Trophoblast cell (in vitro differentiated cells and primary cell): ENCODE measurements at regions not wholly inside any gene's neighbourhood (a gene's known extent, or its start where the extent isn't known, plus 50 kb on each side); places are given as distances from the start of the nearest gene placed in this dataset.

ENCODE experiments used
- DNase-seq, 2 donors: peaks; one replicate each; pipeline ENCODE4 v3.0.0-alpha.2; 2016
- H2AFZ ChIP-seq: 2 replicates; pipeline ENCODE4 v1.6.1; 2013; ENCODE audit warnings: low read length, moderate library complexity, mild to moderate bottlenecking; ENCODE audit not compliant: insufficient read depth, poor library complexity
- H2AK5ac ChIP-seq: 2 replicates; pipeline ENCODE4 v1.6.1; 2013; ENCODE audit warnings: mild to moderate bottlenecking, low read length
- H2BK120ac ChIP-seq: 2 replicates; pipeline ENCODE4 v1.6.1; 2013; ENCODE audit warnings: low read length, mild to moderate bottlenecking, moderate library complexity; ENCODE audit not compliant: insufficient read depth, poor library complexity
- H2BK12ac ChIP-seq: 2 replicates; pipeline ENCODE4 v1.6.1; 2013; ENCODE audit warnings: mild to moderate bottlenecking, low read length, moderate library complexity
- H2BK5ac ChIP-seq: 2 replicates; pipeline ENCODE4 v1.6.1; 2013; ENCODE audit warnings: low read length, low read depth, moderate library complexity, mild to moderate bottlenecking; ENCODE audit not compliant: poor library complexity
- H3K14ac ChIP-seq: 2 replicates; pipeline ENCODE4 v1.6.1; 2013; ENCODE audit warnings: mild to moderate bottlenecking, low read length
- H3K18ac ChIP-seq: 2 replicates; pipeline ENCODE4 v1.6.1; 2013; ENCODE audit warnings: mild to moderate bottlenecking, low read length
- H3K23ac ChIP-seq: 2 replicates; pipeline ENCODE4 v1.6.1; 2013; ENCODE audit warnings: low read length
- H3K27ac ChIP-seq: 2 replicates; pipeline ENCODE4 v1.5.1; 2013; ENCODE audit warnings: low read depth, mild to moderate bottlenecking, inconsistent platforms, low read length, moderate library complexity
- H3K27me3 ChIP-seq: 2 replicates; pipeline ENCODE4 v1.6.1; 2013; ENCODE audit warnings: inconsistent platforms, mild to moderate bottlenecking, low read length, moderate library complexity; ENCODE audit not compliant: insufficient read depth
- H3K36me3 ChIP-seq, 2 experiments: 1 replicate in 1 of 2; 2 replicates in 1 of 2; pipeline ENCODE4 v1.6.1; 2013; ENCODE audit warnings: low read length in 2 of 2, mild to moderate bottlenecking in 2 of 2, moderate library complexity in 1 of 2; ENCODE audit not compliant: insufficient read depth in 2 of 2, control insufficient read depth in 1 of 2
- H3K4ac ChIP-seq: 2 replicates; pipeline ENCODE4 v1.6.1; 2013; ENCODE audit warnings: low read depth, mild to moderate bottlenecking, low read length, moderate library complexity
- H3K4me1 ChIP-seq, 2 experiments: 1 replicate in 1 of 2; 2 replicates in 1 of 2; pipeline ENCODE4 v1.6.1; 2013; ENCODE audit warnings: low read length in 2 of 2, mild to moderate bottlenecking in 2 of 2, moderate library complexity in 1 of 2; ENCODE audit not compliant: insufficient read depth in 2 of 2, control insufficient read depth in 1 of 2
- H3K4me2 ChIP-seq: 2 replicates; pipeline ENCODE4 v1.6.1; 2013; ENCODE audit warnings: inconsistent platforms, mild to moderate bottlenecking, low read length, moderate library complexity
- H3K4me3 ChIP-seq: 2 replicates; pipeline ENCODE4 v1.5.1; 2013; ENCODE audit warnings: mild to moderate bottlenecking, low read depth, low read length, inconsistent platforms
- H3K79me1 ChIP-seq: one replicate; pipeline ENCODE4 v1.6.1; 2013; ENCODE audit warnings: low read length
- H3K79me2 ChIP-seq: 2 replicates; pipeline ENCODE4 v1.6.1; 2013; ENCODE audit warnings: low read length, mild to moderate bottlenecking; ENCODE audit not compliant: control insufficient read depth, insufficient read depth, poor library complexity
- H3K9ac ChIP-seq: 2 replicates; pipeline ENCODE4 v1.6.1; 2013; ENCODE audit warnings: mild to moderate bottlenecking, low read length
- H3K9me3 ChIP-seq: 2 replicates; pipeline ENCODE4 v1.6.1; 2013; ENCODE audit warnings: low read depth, mild to moderate bottlenecking, control low read depth, inconsistent platforms, low read length; ENCODE audit not compliant: insufficient read depth
- H4K12ac ChIP-seq: 2 replicates; pipeline ENCODE4 v1.6.1; 2013; ENCODE audit warnings: low read depth, mild to moderate bottlenecking, low read length, moderate library complexity
- H4K8ac ChIP-seq: 2 replicates; pipeline ENCODE4 v1.6.1; 2013; ENCODE audit warnings: low read depth, mild to moderate bottlenecking, low read length, moderate library complexity
- H4K91ac ChIP-seq: one replicate; pipeline ENCODE4 v1.6.1; 2013; ENCODE audit warnings: low read depth, mild to moderate bottlenecking, low read length, moderate library complexity
- WGBS: extraction: QIAGEN DNeasy Blood & Tissue Kit; methylation state at CpG from one replicate; pipeline ENCODE4 v1.1.7; 2013; ENCODE audit warnings: missing lambda C conversion rate; ENCODE audit not compliant: insufficient read length, insufficient coverage; ENCODE audit errors: extremely low coverage; 5-methylcytosine and 5-hydroxymethylcytosine counted together

DNA sequence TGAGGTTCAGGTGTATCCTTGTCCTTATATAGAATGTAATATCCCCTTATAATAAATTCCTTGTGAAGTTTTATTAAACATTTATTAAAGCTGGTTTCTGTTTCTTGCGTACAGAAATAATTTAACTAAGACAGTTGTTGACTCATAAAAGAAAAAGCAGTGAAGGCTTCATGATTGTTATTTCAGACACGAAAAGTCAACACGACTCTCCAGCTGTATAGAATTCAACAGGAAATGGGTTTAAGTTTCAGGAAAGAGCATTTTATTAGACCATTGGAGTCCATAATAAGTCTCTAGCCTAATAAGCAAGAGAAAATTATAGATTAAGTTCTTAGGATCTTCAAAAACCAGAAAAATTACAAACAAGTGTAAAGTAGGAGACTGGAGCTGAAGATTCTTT, 62.2 kb downstream of the KCNE4 start:
- no peak overlapping the region for H2BK120ac ChIP-seq
- no peaks in the 10 kb centered on the region for H3K79me1 ChIP-seq
- WGBS, result no CpG with 5 or more reads among the region's 3 CpGs
- no peak overlapping the region for H2BK5ac ChIP-seq
- H3K4me3 ChIP-seq, result no peak overlapping the region
- H3K27me3 ChIP-seq, result no peaks in the 10 kb centered on the region
- no peaks in the 10 kb centered on the region for H3K4me1 ChIP-seq
- H3K23ac ChIP-seq, result no peak overlapping the region
- H2AK5ac ChIP-seq, result no peak overlapping the region
- H4K8ac ChIP-seq, result no peak overlapping the region
- no peak overlapping the region for H2AFZ ChIP-seq
- no peaks in the 10 kb centered on the region for H3K9me3 ChIP-seq
- no peak overlapping the region for H3K9ac ChIP-seq
- no peak overlapping the region for H4K91ac ChIP-seq
- no peak overlapping the region for H3K4ac ChIP-seq
- H4K12ac ChIP-seq, result no peak overlapping the region
- no peaks in the 10 kb centered on the region for H3K36me3 ChIP-seq
- no peak overlapping the region for H3K18ac ChIP-seq
- no peak overlapping the region for H3K27ac ChIP-seq
- H3K14ac ChIP-seq, result no peak overlapping the region
- no peak overlapping the region for H3K4me2 ChIP-seq
- no peaks in the 10 kb centered on the region for H3K79me2 ChIP-seq
- DNase-seq, result no peak
- no peak overlapping the region for H2BK12ac ChIP-seq

DNA sequence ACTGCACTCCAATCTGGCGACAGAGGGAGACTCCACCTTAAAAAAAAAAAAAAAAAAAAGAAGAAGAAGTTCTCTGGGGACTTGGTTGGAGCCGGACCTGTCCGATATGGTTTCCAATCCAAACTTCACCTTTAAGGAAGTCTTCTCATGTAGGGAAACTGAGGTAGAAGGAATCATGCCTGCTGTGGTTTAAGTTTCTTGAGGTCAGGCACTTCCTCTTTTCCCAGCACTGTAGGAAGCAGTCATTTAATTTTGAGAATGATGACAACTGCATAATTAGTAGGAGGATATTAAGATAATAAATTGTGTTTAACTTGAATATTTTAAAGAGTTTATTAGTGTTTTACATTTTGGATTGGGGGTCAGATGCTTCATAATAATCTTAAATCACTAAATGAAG, 62.9 kb downstream of the KCNE4 start:
- DNase-seq, result no peak
- Histone ChIP-seq H4K91ac (no peak overlapping the region), H2BK120ac (no peak overlapping the region), H3K4me1 (no peaks in the 10 kb centered on the region), H4K12ac (no peak overlapping the region), H3K79me1 (no peaks in the 10 kb centered on the region), H2AFZ (no peak overlapping the region), H2BK5ac (no peak overlapping the region), H3K9me3 (no peaks in the 10 kb centered on the region), H2BK12ac (no peak overlapping the region), H2AK5ac (no peak overlapping the region), H3K23ac (no peak overlapping the region), H3K14ac (no peak overlapping the region), H3K4me2 (no peak overlapping the region), H3K27me3 (no peaks in the 10 kb centered on the region), H3K18ac (no peak overlapping the region), H3K9ac (no peak overlapping the region), H4K8ac (no peak overlapping the region), H3K79me2 (no peaks in the 10 kb centered on the region), H3K4ac (no peak overlapping the region), H3K36me3 (no peaks in the 10 kb centered on the region), H3K4me3 (no peak overlapping the region), H3K27ac (no peak overlapping the region)
- WGBS, result no CpG with 5 or more reads among the region's 3 CpGs

DNA sequence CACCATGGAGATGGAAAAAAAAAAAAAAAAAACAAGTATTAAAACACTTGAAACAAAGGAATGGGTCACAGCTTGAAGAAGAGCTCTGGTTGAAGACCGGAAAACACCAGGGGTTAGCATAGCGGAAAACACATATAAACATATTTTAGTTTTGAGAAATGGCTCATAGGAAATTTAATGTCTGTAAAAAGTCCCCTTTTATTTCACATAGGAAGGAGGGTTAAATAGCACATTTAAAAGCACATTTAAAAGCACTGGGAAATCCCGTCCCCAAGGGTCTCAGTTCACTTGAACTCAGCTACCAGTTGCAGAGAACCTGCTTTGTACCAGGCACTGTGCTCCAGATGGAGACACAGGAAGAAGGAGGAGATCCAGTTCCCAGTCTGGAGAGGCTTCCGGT, 65.5 kb downstream of the KCNE4 start:
- WGBS, result no CpG with 5 or more reads among the region's 4 CpGs
- no peaks in the 10 kb centered on the region for H3K4me1 ChIP-seq
- H3K4ac ChIP-seq, result no peak overlapping the region
- no peaks in the 10 kb centered on the region for H3K27me3 ChIP-seq
- no peak overlapping the region for H3K4me2 ChIP-seq
- no peak overlapping the region for H2AK5ac ChIP-seq
- H4K12ac ChIP-seq, result no peak overlapping the region
- no peak overlapping the region for H3K9ac ChIP-seq
- no peak overlapping the region for H4K8ac ChIP-seq
- DNase-seq, result no peak
- no peak overlapping the region for H2BK5ac ChIP-seq
- no peaks in the 10 kb centered on the region for H3K36me3 ChIP-seq
- no peaks in the 10 kb centered on the region for H3K79me1 ChIP-seq
- H2AFZ ChIP-seq, result no peak overlapping the region
- no peak overlapping the region for H3K27ac ChIP-seq
- no peak overlapping the region for H3K23ac ChIP-seq
- no peak overlapping the region for H3K18ac ChIP-seq
- no peaks in the 10 kb centered on the region for H3K79me2 ChIP-seq
- no peak overlapping the region for H2BK12ac ChIP-seq
- H2BK120ac ChIP-seq, result no peak overlapping the region
- no peaks in the 10 kb centered on the region for H3K9me3 ChIP-seq
- H3K14ac ChIP-seq, result no peak overlapping the region
- H4K91ac ChIP-seq, result no peak overlapping the region
- H3K4me3 ChIP-seq, result no peak overlapping the region

DNA sequence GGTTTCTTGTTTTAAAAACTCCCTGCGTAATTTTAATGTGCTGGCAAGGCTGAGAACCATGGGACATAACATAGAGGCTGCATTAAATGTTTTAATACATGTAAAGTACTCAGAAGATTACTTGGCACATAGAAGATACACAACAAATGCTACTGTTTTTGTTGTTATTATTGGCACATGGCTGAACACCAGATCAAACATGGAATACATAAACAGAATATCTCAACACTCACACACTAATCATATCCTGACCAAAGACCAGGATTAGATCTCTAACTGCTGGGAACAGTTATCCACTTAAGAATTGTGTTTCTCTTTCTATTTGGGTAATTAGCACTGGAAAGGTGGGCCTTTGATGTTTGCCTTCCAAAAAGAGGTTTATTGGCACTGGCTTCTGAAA, 69.3 kb downstream of the KCNE4 start:
- H3K79me1 ChIP-seq, result no peaks in the 10 kb centered on the region
- no peak overlapping the region for H4K8ac ChIP-seq
- H3K4ac ChIP-seq, result no peak overlapping the region
- no peak overlapping the region for H3K4me3 ChIP-seq
- H3K4me1 ChIP-seq, result no peaks in the 10 kb centered on the region
- no peak overlapping the region for H2BK12ac ChIP-seq
- H2BK5ac ChIP-seq, result no peak overlapping the region
- no peak overlapping the region for H2BK120ac ChIP-seq
- no peak overlapping the region for H4K12ac ChIP-seq
- no peak overlapping the region for H4K91ac ChIP-seq
- no peak overlapping the region for H3K9ac ChIP-seq
- H3K9me3 ChIP-seq, result no peaks in the 10 kb centered on the region
- DNase-seq, result no peak
- no peaks in the 10 kb centered on the region for H3K27me3 ChIP-seq
- no peaks in the 10 kb centered on the region for H3K36me3 ChIP-seq
- H3K23ac ChIP-seq, result no peak overlapping the region
- H3K14ac ChIP-seq, result no peak overlapping the region
- H3K18ac ChIP-seq, result no peak overlapping the region
- H3K4me2 ChIP-seq, result no peak overlapping the region
- H3K79me2 ChIP-seq, result no peaks in the 10 kb centered on the region
- no peak overlapping the region for H3K27ac ChIP-seq
- WGBS, result no CpG with 5 or more reads among the region's 1 CpG
- H2AK5ac ChIP-seq, result no peak overlapping the region
- no peak overlapping the region for H2AFZ ChIP-seq
